MM.1S (cell line): ENCODE measurements at regions not wholly inside any gene's neighbourhood (a gene's known extent, or its start where the extent isn't known, plus 50 kb on each side); places are given as distances from the start of the nearest gene placed in this dataset.

Experiments
- DNase-seq: peaks from one replicate; pipeline ENCODE4 v3.0.0-alpha.2; 2015
- H2AFZ ChIP-seq: fragments of 300-600 bp; sonication (generic); 2 replicates; pipeline ENCODE4 v1.6.0; 2016; ENCODE audit warnings: antibody characterized with exemption, low read length
- H3F3A ChIP-seq: fragments of 300-600 bp; sonication (generic); 2 replicates; pipeline ENCODE4 v1.6.1; 2016; ENCODE audit warnings: mild to moderate bottlenecking, antibody characterized with exemption, low read length, moderate library complexity, mixed read lengths; ENCODE audit not compliant: insufficient read depth
- H3K27ac ChIP-seq: fragments of 300-600 bp; sonication (generic); 2 replicates; pipeline ENCODE4 v1.5.1; 2016; ENCODE audit warnings: mild to moderate bottlenecking, low read length
- H3K27me3 ChIP-seq: fragments of 300-600 bp; sonication (generic); replicated peaks from 2 replicates; pipeline ENCODE4 v1.6.0; 2016; ENCODE audit warnings: low read length; ENCODE audit not compliant: insufficient read depth
- H3K36me3 ChIP-seq: fragments of 300-600 bp; sonication (generic); replicated peaks from 2 replicates; pipeline ENCODE4 v1.6.1; 2016; ENCODE audit warnings: mild to moderate bottlenecking, low read length, mixed read lengths; ENCODE audit not compliant: insufficient read depth
- H3K4me1 ChIP-seq: fragments of 300-600 bp; sonication (generic); 2 replicates; pipeline ENCODE4 v1.6.1; 2016; ENCODE audit warnings: low read length, mixed read lengths
- H3K4me2 ChIP-seq: fragments of 300-600 bp; sonication (generic); 2 replicates; pipeline ENCODE4 v1.6.0; 2016; ENCODE audit warnings: low read depth, low read length
- H3K4me3 ChIP-seq: fragments of 300-600 bp; sonication (generic); 2 replicates; pipeline ENCODE4 v1.5.1; 2016; ENCODE audit warnings: low read length, mixed read lengths
- H3K79me2 ChIP-seq: fragments of 300-600 bp; sonication (generic); 2 replicates; pipeline ENCODE4 v1.6.1; 2016; ENCODE audit warnings: mixed run types, low read length, mixed read lengths
- H3K9ac ChIP-seq: fragments of 300-600 bp; sonication (generic); 2 replicates; pipeline ENCODE4 v1.6.1; 2016; ENCODE audit warnings: low read length, mixed read lengths
- H3K9me2 ChIP-seq: fragments of 300-600 bp; sonication (generic); replicated peaks from 2 replicates; pipeline ENCODE4 v1.6.1; 2016; ENCODE audit warnings: mild to moderate bottlenecking, low read length, mixed read lengths; ENCODE audit not compliant: insufficient read depth
- H3K9me3 ChIP-seq: fragments of 300-600 bp; sonication (generic); replicated peaks from 2 replicates; pipeline ENCODE4 v1.6.1; 2016; ENCODE audit warnings: mild to moderate bottlenecking, low read length, mixed read lengths; ENCODE audit not compliant: insufficient read depth
- H4K20me1 ChIP-seq: fragments of 300-600 bp; sonication (generic); 2 replicates; pipeline ENCODE4 v1.6.1; 2016; ENCODE audit warnings: mild to moderate bottlenecking, low read length, moderate library complexity, mixed read lengths; ENCODE audit not compliant: insufficient read depth
- CTCF ChIP-seq: fragments of 300-600 bp; sonication (generic); IDR thresholded peaks from 2 replicates; pipeline ENCODE4 v1.5.1; 2016; ENCODE audit warnings: antibody characterized with exemption, low read length, mixed read lengths
- EZH2 ChIP-seq: fragments of 300-600 bp; sonication (generic); optimal IDR thresholded peaks from 2 replicates; pipeline ENCODE3; 2017; ENCODE audit warnings: low read depth, mild to moderate bottlenecking, antibody characterized with exemption, low read length, mixed read lengths
- EZH2phosphoT487 ChIP-seq: fragments of 300-600 bp; sonication (generic); IDR thresholded peaks from 2 replicates; pipeline ENCODE4 v1.6.1; 2018; ENCODE audit warnings: antibody characterized with exemption, low read length

GRCh38 chr10:108338146-108338545 lies 1173.6 kb upstream of the SORCS1 start:
- DNase-seq: no peak
- H4K20me1 ChIP-seq: no peaks in the 10 kb centered on the region
- no peak overlapping the region for H3K27ac ChIP-seq
- no peaks in the 10 kb centered on the region for H3K36me3 ChIP-seq
- no peaks in the 10 kb centered on the region for H3K9me3 ChIP-seq
- H3K9me2 ChIP-seq: no peaks in the 10 kb centered on the region
- H2AFZ ChIP-seq: no peak overlapping the region
- H3K9ac ChIP-seq: no peak overlapping the region
- H3K4me1 ChIP-seq: no peaks in the 10 kb centered on the region
- H3K79me2 ChIP-seq: no peaks in the 10 kb centered on the region
- no peak overlapping the region for H3K4me2 ChIP-seq
- H3F3A ChIP-seq: no peaks in the 10 kb centered on the region
- H3K4me3 ChIP-seq: no peak overlapping the region
- TF ChIP-seq EZH2: no peak
- no peaks in the 10 kb centered on the region for H3K27me3 ChIP-seq

- H3K36me3 ChIP-seq: no peaks in the 10 kb centered on the region
- no peaks in the 10 kb centered on the region for H3K79me2 ChIP-seq
- no peak overlapping the region for H3K4me2 ChIP-seq
- H4K20me1 ChIP-seq: no peaks in the 10 kb centered on the region
- TF ChIP-seq EZH2: no peak
- TF ChIP-seq EZH2phosphoT487: no peak
- H3K27ac ChIP-seq: no peak overlapping the region
- no peaks in the 10 kb centered on the region for H3K27me3 ChIP-seq
- H3K4me3 ChIP-seq: no peak overlapping the region
- no peaks in the 10 kb centered on the region for H3K9me2 ChIP-seq
- H3F3A ChIP-seq: no peaks in the 10 kb centered on the region
- no peak for DNase-seq
- no peaks in the 10 kb centered on the region for H3K4me1 ChIP-seq
- no peak overlapping the region for H3K9ac ChIP-seq
- H2AFZ ChIP-seq: no peak overlapping the region
- H3K9me3 ChIP-seq: no peaks in the 10 kb centered on the region
Observed at GRCh38 chr10:108336836-108337235, 1172.3 kb upstream of the SORCS1 start.

- no peaks in the 10 kb centered on the region for H3K9me3 ChIP-seq
- H4K20me1 ChIP-seq: no peaks in the 10 kb centered on the region
- H3K79me2 ChIP-seq: no peaks in the 10 kb centered on the region
- no peak overlapping the region for H3K4me3 ChIP-seq
- H3K9ac ChIP-seq: no peak overlapping the region
- H3F3A ChIP-seq: no peaks in the 10 kb centered on the region
- no peaks in the 10 kb centered on the region for H3K4me1 ChIP-seq
- no peak overlapping the region for H3K27ac ChIP-seq
- no peaks in the 10 kb centered on the region for H3K9me2 ChIP-seq
- H3K4me2 ChIP-seq: no peak overlapping the region
- no peaks in the 10 kb centered on the region for H3K27me3 ChIP-seq
- no peak overlapping the region for H2AFZ ChIP-seq
- no peaks in the 10 kb centered on the region for H3K36me3 ChIP-seq
- TF ChIP-seq EZH2phosphoT487 (no peak), EZH2 (no peak), CTCF (no peak)
- no peak for DNase-seq
Observed at GRCh38 chr10:108327706-108328105, 1163.2 kb upstream of the SORCS1 start.

GRCh38 chr10:108323274-108323798 lies 1158.8 kb upstream of the SORCS1 start:
- TF ChIP-seq EZH2phosphoT487 (no peak), CTCF (no peak)
- Histone ChIP-seq H3K4me3 (no peak overlapping the region), H3K27me3 (no peaks in the 10 kb centered on the region), H3K36me3 (no peaks in the 10 kb centered on the region), H3K79me2 (no peaks in the 10 kb centered on the region), H3K4me2 (no peak overlapping the region), H3F3A (no peaks in the 10 kb centered on the region), H3K9ac (no peak overlapping the region), H2AFZ (no peak overlapping the region), H3K9me2 (no peaks in the 10 kb centered on the region), H3K4me1 (no peaks in the 10 kb centered on the region), H3K27ac (no peak overlapping the region), H3K9me3 (no peaks in the 10 kb centered on the region), H4K20me1 (no peaks in the 10 kb centered on the region)
- no peak for DNase-seq
